SU-DHL-6 (cell line): ENCODE measurements at regions not wholly inside any gene's neighbourhood (a gene's known extent, or its start where the extent isn't known, plus 50 kb on each side); places are given as distances from the start of the nearest gene placed in this dataset.

ENCODE experiments used
- H2AFZ ChIP-seq: fragments of 200-600 bp; sonication (generic); 2 replicates; pipeline ENCODE4 v1.6.1; 2014; ENCODE audit warnings: low read depth, mild to moderate bottlenecking, moderate library complexity, mixed read lengths, antibody characterized with exemption, low read length; ENCODE audit not compliant: severe bottlenecking
- H3F3A ChIP-seq: fragments of 200-600 bp; shearing (Covaris generic); 2 replicates; pipeline ENCODE4 v1.6.0; 2016; ENCODE audit warnings: antibody characterized with exemption, mild to moderate bottlenecking; ENCODE audit not compliant: insufficient read depth
- H3K27ac ChIP-seq: fragments of 200-600 bp; sonication (generic); 2 replicates; pipeline ENCODE4 v1.5.1; 2016; ENCODE audit warnings: low read depth, mild to moderate bottlenecking, low read length, moderate library complexity, mixed read lengths
- H3K27me3 ChIP-seq: fragments of 200-600 bp; sonication (generic), shearing (Covaris generic); 2 replicates; pipeline ENCODE4 v1.6.0; 2014; ENCODE audit warnings: mild to moderate bottlenecking, low read length
- H3K36me3 ChIP-seq: fragments of 200-600 bp; sonication (generic); 2 replicates; pipeline ENCODE4 v1.6.1; 2014; ENCODE audit warnings: mild to moderate bottlenecking, low read length, mixed read lengths
- H3K4me2 ChIP-seq: fragments of 300-600, 200-600 bp; shearing (Covaris generic), sonication (generic); 2 replicates; pipeline ENCODE4 v1.6.0; 2014; ENCODE audit warnings: low read length, low read depth, mild to moderate bottlenecking; ENCODE audit not compliant: poor library complexity, severe bottlenecking
- H3K4me3 ChIP-seq: fragments of 200-600 bp; sonication (generic); 2 replicates; pipeline ENCODE4 v1.5.1; 2014; ENCODE audit warnings: antibody characterized with exemption, low read length, mild to moderate bottlenecking, mixed read lengths; ENCODE audit not compliant: insufficient read depth, poor library complexity, severe bottlenecking
- H3K79me2 ChIP-seq: fragments of 200-600 bp; sonication (generic); 2 replicates; pipeline ENCODE4 v1.6.1; 2014; ENCODE audit warnings: mild to moderate bottlenecking, low read length, moderate library complexity; ENCODE audit not compliant: insufficient read depth
- H3K9ac ChIP-seq: fragments of 200-600 bp; sonication (generic); 2 replicates; pipeline ENCODE4 v1.7.0; 2014; ENCODE audit warnings: mild to moderate bottlenecking, low read length
- H3K9me2 ChIP-seq: fragments of 200-600 bp; sonication (generic); replicated peaks from 2 replicates; pipeline ENCODE4 v1.6.1; 2014; ENCODE audit warnings: low read length; ENCODE audit not compliant: insufficient read depth
- H3K9me3 ChIP-seq: fragments of 200-600 bp; sonication (generic); 2 replicates; pipeline ENCODE4 v1.6.1; 2014; ENCODE audit warnings: low read length, mixed read lengths; ENCODE audit not compliant: insufficient read depth
- H4K20me1 ChIP-seq: fragments of 200-600 bp; sonication (generic); 2 replicates; pipeline ENCODE4 v1.6.1; 2014; ENCODE audit warnings: low read depth, mild to moderate bottlenecking, antibody characterized with exemption, low read length, moderate library complexity, mixed read lengths
- EZH2phosphoT487 ChIP-seq: fragments of 200-600 bp; sonication (generic), shearing (Covaris generic); conservative IDR thresholded peaks from 2 replicates; pipeline ENCODE4 v1.6.1; 2018; ENCODE audit warnings: mild to moderate bottlenecking, antibody characterized with exemption, low read length, moderate library complexity, mixed read lengths
- TF ChIP-seq, protein P1 (sequence below): fragments of 200-600 bp; sonication (generic); IDR thresholded peaks from one replicate; pipeline ENCODE4 v1.5.1; 2017; ENCODE audit warnings: antibody characterized with exemption, mild to moderate bottlenecking, low read length, moderate library complexity; ENCODE audit not compliant: insufficient read depth, poor library complexity, severe bottlenecking

DNA sequence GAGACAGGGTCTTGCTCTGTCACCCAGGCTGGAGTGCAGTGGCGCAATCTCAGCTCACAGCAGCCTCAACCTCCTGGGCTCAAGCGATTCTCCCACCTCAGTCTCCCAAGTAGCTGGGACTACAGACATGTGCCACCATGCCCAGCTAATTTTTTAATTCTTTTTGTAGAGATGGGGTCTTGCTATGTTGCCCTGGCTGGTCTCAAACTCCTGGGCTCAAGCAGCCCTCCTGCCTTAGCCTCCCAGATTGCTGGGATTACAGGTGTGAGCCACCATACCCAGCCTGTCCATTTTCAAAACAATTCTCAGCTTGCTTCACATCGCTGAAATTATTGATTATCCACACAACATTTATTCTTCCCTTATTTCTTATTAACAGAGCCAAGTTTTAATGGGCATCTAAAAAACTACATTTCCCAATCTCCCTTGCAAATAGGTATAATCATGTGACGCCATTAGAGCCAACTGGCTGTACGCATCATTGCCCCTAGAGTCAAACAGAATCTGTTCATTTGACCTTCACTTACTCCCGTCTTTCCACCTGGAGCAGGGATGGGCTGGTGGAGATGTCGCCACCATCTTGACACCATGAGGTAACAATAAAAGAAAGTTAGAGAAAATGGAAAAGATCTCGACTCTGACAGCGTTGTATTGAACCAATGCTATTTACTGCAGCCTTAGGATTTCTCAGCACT is 148.0 kb upstream of the FOXF1 start:
- Histone ChIP-seq H3K79me2 (no peaks in the 10 kb centered on the region), H3F3A (no peaks in the 10 kb centered on the region), H3K27ac (no peak overlapping the region), H3K36me3 (no peaks in the 10 kb centered on the region), H3K9me3 (no peaks in the 10 kb centered on the region), H3K9ac (no peak overlapping the region), H4K20me1 (no peaks in the 10 kb centered on the region), H3K27me3 (no peaks in the 10 kb centered on the region), H3K4me2 (no peak overlapping the region), H3K9me2 (no peaks in the 10 kb centered on the region), H2AFZ (no peak overlapping the region), H3K4me3 (no peak overlapping the region)
- TF ChIP-seq EZH2phosphoT487 = no peak
- TF ChIP-seq, protein P1, sequence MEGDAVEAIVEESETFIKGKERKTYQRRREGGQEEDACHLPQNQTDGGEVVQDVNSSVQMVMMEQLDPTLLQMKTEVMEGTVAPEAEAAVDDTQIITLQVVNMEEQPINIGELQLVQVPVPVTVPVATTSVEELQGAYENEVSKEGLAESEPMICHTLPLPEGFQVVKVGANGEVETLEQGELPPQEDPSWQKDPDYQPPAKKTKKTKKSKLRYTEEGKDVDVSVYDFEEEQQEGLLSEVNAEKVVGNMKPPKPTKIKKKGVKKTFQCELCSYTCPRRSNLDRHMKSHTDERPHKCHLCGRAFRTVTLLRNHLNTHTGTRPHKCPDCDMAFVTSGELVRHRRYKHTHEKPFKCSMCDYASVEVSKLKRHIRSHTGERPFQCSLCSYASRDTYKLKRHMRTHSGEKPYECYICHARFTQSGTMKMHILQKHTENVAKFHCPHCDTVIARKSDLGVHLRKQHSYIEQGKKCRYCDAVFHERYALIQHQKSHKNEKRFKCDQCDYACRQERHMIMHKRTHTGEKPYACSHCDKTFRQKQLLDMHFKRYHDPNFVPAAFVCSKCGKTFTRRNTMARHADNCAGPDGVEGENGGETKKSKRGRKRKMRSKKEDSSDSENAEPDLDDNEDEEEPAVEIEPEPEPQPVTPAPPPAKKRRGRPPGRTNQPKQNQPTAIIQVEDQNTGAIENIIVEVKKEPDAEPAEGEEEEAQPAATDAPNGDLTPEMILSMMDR = no peak

DNA sequence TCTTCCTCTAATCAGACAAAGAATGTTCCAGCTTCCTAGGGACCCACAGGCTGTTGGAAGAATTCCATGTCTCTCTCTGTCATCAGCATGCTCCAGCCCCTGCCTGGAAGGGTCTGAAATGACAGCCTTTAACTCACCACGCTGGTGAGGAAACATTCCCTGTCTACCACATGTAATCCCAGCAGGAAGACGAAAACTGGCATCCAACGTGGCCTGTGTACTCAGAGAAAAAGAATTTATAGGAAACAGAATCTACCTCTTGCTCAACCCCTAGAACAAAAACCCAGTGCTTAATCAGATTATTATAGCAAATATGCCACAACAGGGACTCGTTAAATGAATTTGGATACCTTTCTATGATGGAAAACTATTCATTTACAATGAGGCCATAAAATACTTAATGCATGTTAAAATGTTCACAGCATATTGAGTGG is 147.3 kb upstream of the FOXF1 start:
- Histone ChIP-seq H2AFZ (no peak overlapping the region), H3K27ac (no peak overlapping the region), H3K27me3 (no peaks in the 10 kb centered on the region), H3K4me3 (no peak overlapping the region), H4K20me1 (no peaks in the 10 kb centered on the region), H3K36me3 (no peaks in the 10 kb centered on the region), H3K9me3 (no peaks in the 10 kb centered on the region), H3K9ac (no peak overlapping the region), H3F3A (no peaks in the 10 kb centered on the region), H3K4me2 (no peak overlapping the region), H3K79me2 (no peaks in the 10 kb centered on the region), H3K9me2 (no peaks in the 10 kb centered on the region)
- TF ChIP-seq, protein P1 = no peak
- TF ChIP-seq EZH2phosphoT487 = no peak

DNA sequence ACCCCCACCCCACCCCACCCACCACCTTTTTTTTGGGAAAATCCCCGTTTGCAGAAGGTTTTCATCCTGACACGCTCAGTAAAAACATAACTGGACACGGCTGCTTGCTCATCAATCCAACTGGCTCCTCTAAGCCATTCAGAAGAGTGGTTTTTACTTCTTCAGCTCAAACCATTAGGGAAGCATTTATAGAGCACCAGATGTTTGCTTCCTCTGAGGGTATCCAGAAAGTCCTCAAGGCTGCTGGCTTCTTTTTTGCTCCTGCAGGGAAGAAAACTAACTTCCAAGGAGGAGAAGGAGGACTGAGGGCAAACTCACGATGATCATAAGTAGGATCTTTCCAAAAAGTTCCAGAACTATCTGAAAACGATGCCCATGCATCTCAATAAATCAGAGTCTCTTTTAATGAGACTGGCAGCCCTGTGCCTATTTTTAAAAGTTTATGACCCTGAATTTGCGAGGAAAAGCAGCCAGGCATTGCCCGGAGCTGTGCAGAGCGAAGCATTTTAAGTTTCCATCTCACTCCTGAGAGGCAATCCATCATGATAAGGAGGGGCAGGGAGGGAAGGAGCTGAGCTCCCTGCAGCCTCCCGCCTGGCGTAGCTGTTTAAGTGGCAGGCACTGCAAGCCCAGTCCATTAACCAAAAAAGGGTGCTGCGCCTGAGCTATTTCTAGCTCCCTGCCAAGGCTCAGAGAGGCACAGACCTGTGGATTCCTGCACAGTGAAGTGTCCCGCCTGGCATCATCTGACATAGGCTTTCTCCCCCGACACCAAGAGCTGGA is 146.3 kb upstream of the FOXF1 start:
- Histone ChIP-seq H3K27me3 (no peaks in the 10 kb centered on the region), H3K9me2 (no peaks in the 10 kb centered on the region), H4K20me1 (no peaks in the 10 kb centered on the region), H3F3A (no peaks in the 10 kb centered on the region), H3K79me2 (no peaks in the 10 kb centered on the region), H3K4me3 (no peak overlapping the region), H3K9ac (no peak overlapping the region), H3K4me2 (no peak overlapping the region), H2AFZ (no peak overlapping the region), H3K9me3 (no peaks in the 10 kb centered on the region), H3K27ac (no peak overlapping the region), H3K36me3 (no peaks in the 10 kb centered on the region)
- TF ChIP-seq EZH2phosphoT487 = no peak
- TF ChIP-seq, protein P1 = no peak
